HK-2 (cell line): ENCODE measurements at regions not wholly inside any gene's neighbourhood (a gene's known extent, or its start where the extent isn't known, plus 50 kb on each side); places are given as distances from the start of the nearest gene placed in this dataset.

Source experiments
- DNase-seq: peaks from one replicate; pipeline ENCODE4 v3.0.0-alpha.2; 2018; ENCODE audit not compliant: unreplicated experiment

- DNase-seq = no peak
Measured at GRCh38 chr17:65446043-65446442, 115.4 kb downstream of the AXIN2 start.

DNA sequence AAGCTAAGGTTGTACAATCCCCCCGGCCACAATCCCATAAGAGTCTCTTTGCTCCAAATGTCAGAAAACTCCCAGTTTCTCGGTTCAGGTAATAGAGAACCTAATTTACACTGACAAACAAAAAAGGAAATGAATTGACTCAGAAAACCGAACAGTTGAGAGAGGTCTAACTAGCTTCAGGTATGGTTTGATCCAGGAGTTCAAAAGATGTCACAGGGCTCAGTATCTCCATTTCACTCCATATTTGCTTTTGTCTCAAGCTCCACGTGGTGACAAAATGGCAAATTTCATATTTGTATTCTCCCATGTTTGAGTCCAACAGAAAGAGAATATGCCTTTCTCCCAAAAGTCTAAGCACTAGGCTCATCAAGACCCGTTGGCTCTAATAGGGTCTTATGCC is 117.4 kb downstream of the AXIN2 start:
- no peak for DNase-seq

GRCh38 chr17:65442691-65443090 is 118.8 kb downstream of the AXIN2 start:
- no peak for DNase-seq

DNA sequence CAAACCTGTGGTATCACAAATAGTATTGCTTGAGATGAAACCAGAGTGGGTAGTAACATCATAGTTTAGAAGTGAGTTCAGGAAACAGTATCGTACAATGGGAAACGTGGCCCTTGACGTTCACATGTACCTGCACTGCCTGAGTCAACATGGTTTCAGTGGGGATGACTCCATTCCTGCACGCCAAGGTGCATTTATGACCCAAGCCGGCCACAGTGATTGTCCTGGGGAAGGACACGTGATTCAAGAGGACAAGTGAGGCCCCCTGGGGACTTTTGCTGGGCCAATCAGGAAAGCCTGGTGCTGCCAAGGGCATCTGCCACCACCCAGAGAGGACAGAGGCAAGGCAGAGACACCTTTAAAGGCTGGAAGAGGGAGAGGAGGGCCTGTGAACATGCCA is 119.2 kb downstream of the AXIN2 start:
- DNase-seq = no peak

- DNase-seq = no peak
Measured at GRCh38 chr17:65441053-65441605, 120.3 kb downstream of the AXIN2 start.

DNA sequence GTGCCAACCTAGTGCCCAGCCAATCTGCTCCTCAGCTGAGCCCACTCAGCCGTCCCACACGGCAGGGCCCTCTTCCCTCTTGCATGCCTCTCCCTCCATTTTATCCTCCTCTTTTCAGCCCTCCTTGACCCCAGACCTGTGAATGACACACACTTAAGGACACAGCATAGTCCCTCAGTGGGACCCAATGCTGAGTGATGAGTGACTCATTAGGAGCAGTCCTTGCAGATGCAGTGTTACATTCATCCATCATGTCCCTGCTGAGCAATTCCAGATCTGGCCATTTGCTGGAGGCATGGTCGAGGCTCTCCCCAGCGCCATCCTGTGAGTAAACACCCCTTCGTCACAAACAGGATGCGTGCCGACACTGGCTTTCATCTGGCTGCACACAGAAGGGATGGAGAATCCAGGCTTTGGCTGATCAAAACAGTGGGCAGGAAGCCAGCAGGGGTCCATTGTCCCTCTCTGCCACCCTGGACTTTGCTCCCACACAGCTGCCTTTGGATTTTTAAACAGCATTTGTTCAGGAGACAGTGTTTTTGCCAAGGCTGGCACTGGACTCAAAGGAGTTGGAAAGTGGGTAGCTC is 122.6 kb downstream of the AXIN2 start:
- no peak for DNase-seq

- no peak for DNase-seq
Measured at GRCh38 chr17:65438173-65438572, 123.3 kb downstream of the AXIN2 start.

DNA sequence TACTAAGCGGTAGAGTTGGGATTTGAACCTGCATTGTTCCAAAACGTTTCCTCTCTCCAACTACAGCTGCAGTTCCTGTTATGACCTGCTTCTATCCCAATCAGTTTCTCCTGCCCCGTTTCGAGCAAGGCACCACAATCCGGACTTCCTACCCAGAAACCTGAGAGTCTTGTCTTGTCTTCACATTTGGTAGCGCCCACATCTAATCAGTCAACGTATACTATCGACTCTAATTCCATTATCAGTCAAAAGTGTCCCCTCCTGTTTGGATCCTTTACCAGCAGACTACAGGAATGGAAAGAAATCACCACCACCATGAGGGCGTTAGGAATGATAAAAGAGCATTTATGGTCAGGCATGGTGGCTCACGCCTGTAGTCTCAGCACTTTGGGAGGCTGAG is 124.6 kb downstream of the AXIN2 start:
- no peak for DNase-seq

DNA sequence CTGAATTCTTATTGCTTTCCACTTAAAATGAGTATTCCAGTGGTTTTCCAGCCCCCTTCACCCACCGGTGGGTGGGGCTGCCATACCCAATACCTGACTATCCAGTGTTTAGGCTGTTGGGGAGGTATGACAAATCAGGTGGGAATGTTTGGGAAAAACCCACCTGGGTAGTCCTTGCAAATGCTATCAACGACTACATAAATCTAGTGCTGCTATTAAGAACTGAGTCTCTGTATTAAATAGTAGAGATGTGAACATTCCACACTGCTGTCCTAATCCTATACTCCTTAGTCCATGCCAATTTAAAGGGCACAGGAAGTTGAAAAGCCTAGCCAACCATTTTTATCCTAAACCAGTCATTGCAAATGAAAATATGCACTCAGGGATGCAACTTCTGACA is 126.6 kb downstream of the AXIN2 start:
- no peak for DNase-seq

- no peak for DNase-seq
Measured at GRCh38 chr17:65434251-65434650, 127.2 kb downstream of the AXIN2 start.

DNA sequence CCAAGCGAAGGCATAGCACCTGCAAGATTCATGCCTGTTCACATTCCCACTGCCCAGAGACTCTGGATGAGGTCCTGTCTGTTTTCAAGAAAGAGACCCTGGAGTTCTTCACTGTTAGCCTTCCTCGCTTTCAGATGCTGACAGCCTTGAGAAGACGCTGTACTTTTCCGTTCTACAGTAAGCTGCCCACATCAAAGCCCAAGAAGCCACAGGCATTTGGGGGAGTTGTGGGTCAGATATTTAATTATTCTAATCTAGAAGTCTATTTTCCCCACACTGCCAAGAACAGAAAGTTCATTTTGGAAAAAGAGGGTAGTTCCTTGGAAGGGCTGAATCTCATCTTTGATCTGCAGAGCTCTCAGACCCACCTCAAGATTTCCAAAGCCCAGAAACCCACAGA is 127.9 kb downstream of the AXIN2 start:
- no peak for DNase-seq

- no peak for DNase-seq
Measured at GRCh38 chr17:65433157-65433556, 128.3 kb downstream of the AXIN2 start.

GRCh38 chr17:65431116-65431515 is 130.3 kb downstream of the AXIN2 start:
- no peak for DNase-seq

- DNase-seq = no peak
Measured at GRCh38 chr17:65430209-65430833, 131.1 kb downstream of the AXIN2 start.

- no peak for DNase-seq
Measured at GRCh38 chr17:65423346-65424140, 137.9 kb downstream of the AXIN2 start.

DNA sequence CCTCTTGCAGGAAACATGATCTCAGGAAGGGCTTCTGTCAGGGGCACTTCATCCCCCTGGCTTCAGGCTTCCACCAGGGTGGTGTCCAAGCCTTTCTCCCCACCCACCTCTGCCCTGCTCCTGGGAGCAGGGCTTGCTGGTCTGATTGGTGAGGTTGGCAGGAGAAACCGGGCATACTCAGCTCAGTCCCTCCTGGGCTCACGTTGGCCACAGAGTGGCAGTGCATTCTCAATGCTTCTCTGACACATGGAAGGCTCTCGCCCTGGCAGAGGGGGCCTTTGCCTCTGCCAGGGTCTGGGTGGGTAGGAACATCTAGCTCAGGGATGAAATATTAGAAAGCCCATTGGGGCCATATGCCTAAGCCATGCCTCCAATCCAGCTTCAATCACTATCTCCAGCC is 142.8 kb downstream of the AXIN2 start:
- DNase-seq = no peak

DNA sequence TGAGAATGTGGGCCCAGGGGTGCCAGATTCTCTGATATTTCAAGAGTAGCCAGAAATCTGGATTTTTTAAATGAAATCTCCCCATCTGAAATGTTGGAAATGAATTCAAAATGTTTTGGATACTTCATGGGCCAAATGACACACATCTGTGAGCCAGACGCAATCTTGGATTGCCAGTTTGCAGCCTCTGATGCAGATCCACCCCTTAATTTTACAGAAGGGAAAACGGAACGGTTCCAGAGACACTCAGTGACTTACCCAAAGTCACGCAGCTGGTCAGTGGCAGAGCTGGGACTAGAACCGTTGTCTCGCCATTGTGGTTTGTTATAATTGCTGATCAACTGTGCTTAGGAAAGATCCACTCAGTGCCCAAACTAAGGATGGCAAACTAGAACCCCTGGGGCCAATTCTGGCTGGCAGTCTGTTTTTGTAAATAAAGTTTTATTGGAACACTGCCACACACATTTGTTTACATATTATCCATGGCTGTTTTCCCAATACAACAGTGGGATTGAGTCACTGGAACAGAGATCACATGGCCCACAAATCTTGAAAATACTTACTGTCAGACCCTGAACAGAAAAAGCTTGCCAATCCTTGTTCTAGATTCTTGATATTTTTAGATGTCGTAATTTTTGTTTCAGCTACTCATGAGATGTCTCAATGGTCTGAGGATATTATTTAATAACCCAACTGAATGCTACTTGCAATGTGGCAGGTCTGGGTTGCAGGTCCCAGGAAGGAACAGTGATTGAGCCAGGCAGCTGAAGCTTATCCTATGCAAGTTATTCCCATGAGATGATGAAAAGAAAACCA is 143.8 kb downstream of the AXIN2 start:
- no peak for DNase-seq

DNA sequence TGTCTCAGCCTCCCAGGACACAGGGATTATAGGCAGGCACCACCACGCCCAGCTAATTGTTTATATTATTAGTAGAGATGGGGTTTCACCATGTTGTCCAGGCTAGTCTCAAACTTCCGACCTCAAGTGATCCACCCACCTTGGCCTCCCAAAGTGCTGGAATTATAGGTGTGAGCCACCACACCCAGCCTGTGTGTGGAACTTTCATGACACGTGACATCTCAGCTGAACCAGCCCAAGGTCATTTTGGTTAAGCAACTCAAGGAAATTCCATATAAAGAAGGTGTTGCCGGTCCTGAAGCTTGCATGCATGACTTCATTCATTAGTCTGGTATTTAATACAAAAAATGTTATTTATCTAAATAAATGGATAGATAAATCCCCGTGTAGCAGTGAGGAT is 145.5 kb downstream of the AXIN2 start:
- DNase-seq = no peak

DNA sequence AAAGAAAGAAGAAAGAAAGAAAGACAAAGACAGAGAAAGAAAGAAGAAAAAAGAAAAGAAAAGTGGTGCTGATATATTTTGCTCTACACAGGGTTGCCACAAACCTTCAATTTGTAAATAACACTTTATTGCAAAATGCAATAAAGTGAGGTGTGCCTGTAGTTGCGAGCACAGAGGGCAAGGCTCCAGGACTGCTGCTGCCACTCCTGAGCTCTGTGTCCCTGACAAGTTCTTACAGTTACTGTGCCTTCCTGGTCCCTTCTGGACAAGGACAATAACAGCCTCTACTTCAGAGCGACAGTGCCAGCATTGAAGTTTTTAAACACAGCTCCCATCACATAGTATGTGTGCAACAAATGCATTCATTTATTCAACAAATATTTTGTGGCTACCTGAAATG is 148.1 kb downstream of the AXIN2 start:
- DNase-seq = no peak

GRCh38 chr17:65409381-65409780 is 152.1 kb downstream of the AXIN2 start:
- DNase-seq = no peak

- no peak for DNase-seq
Measured at GRCh38 chr17:65408050-65408449, 153.4 kb downstream of the AXIN2 start.

- DNase-seq = no peak
Measured at GRCh38 chr17:65407017-65407416, 154.4 kb downstream of the AXIN2 start.
